ENCODE measurements at regions not wholly inside any gene's neighbourhood (a gene's known extent, or its start where the extent isn't known, plus 50 kb on each side); places are given as distances from the start of the nearest gene placed in this dataset.
A peak's percentile ranks its signal among the peaks of the same experiment; 100 is the strongest.
"Not testable (repeated sequence)": the region's sequence is repeated elsewhere in the genome, so short reads cannot be mapped to it uniquely, and the experiment has no call there.

GRCh38 chr16:29286161-29286560 lies 120.3 kb downstream of the NPIPB11 start:
- not testable (repeated sequence) for H3K27ac ChIP-seq; H3K27me3 ChIP-seq; H3K36me3 ChIP-seq; H3K4me1 ChIP-seq; DNase-seq; H3K4me3 ChIP-seq; H3K9me3 ChIP-seq (replicated peaks)

- DNase-seq, result peak; percentile 39 to 66
These were observed 121.2 kb downstream of the NPIPB11 start for GRCh38 chr16:29285151-29285885.

GRCh38 chr16:29284723-29285122 lies 121.8 kb downstream of the NPIPB11 start:
- DNase-seq, result not testable (repeated sequence)

More at GRCh38 chr16:29285151-29285885, 121.2 kb downstream of the NPIPB11 start:
- H3K27me3 ChIP-seq; H3K9me3 ChIP-seq (replicated peaks); H3K4me1 ChIP-seq; H3K36me3 ChIP-seq: not testable (repeated sequence)
- Histone ChIP-seq H3K27ac (0 out of 2 replicates have a peak overlapping the region, but pooled peaks have one; percentile 12), H3K4me3 (peak overlapping the region; percentile 46)

GRCh38 chr16:29284159-29284558 lies 122.4 kb downstream of the NPIPB11 start:
- H3K9me3 ChIP-seq (replicated peaks); H3K27me3 ChIP-seq; DNase-seq: not testable (repeated sequence)

More at GRCh38 chr16:29284723-29285122, 121.8 kb downstream of the NPIPB11 start:
- not testable (repeated sequence) for H3K4me1 ChIP-seq; H3K27ac ChIP-seq; H3K36me3 ChIP-seq; H3K9me3 ChIP-seq (replicated peaks); H3K27me3 ChIP-seq
- H3K4me3 ChIP-seq, result peak overlapping the region; percentile 46

GRCh38 chr16:29278097-29278871 lies 128.2 kb downstream of the NPIPB11 start:
- not testable (repeated sequence) for DNase-seq

More at GRCh38 chr16:29284159-29284558, 122.4 kb downstream of the NPIPB11 start:
- H3K4me3 ChIP-seq, H3K4me1 ChIP-seq, H3K36me3 ChIP-seq, H3K27ac ChIP-seq: not testable (repeated sequence)

GRCh38 chr16:29276446-29276845 lies 130.1 kb downstream of the NPIPB11 start:
- not testable (repeated sequence) for H3K27ac ChIP-seq; H3K4me1 ChIP-seq; H3K36me3 ChIP-seq; H3K9me3 ChIP-seq (replicated peaks); H3K4me3 ChIP-seq; H3K27me3 ChIP-seq; DNase-seq

More at GRCh38 chr16:29278097-29278871, 128.2 kb downstream of the NPIPB11 start:
- H3K9me3 ChIP-seq (replicated peaks); H3K4me1 ChIP-seq; H3K36me3 ChIP-seq; H3K27me3 ChIP-seq; H3K27ac ChIP-seq; H3K4me3 ChIP-seq: not testable (repeated sequence)

GRCh38 chr16:29274055-29275035 lies 132.2 kb downstream of the NPIPB11 start:
- H3K4me3 ChIP-seq; DNase-seq; H3K36me3 ChIP-seq; H3K9me3 ChIP-seq (replicated peaks); H3K27me3 ChIP-seq; H3K4me1 ChIP-seq; H3K27ac ChIP-seq: not testable (repeated sequence)

- not testable (repeated sequence) for H3K27me3 ChIP-seq; H3K4me3 ChIP-seq; DNase-seq; H3K9me3 ChIP-seq (replicated peaks); H3K36me3 ChIP-seq; H3K27ac ChIP-seq; H3K4me1 ChIP-seq
These were observed 133.0 kb downstream of the NPIPB11 start for GRCh38 chr16:29273298-29274054.

- H3K27me3 ChIP-seq; H3K4me1 ChIP-seq; H3K9me3 ChIP-seq (replicated peaks); H3K4me3 ChIP-seq; DNase-seq; H3K27ac ChIP-seq; H3K36me3 ChIP-seq: not testable (repeated sequence)
These were observed 134.5 kb downstream of the NPIPB11 start for GRCh38 chr16:29271721-29272675.

- not testable (repeated sequence) for H3K4me3 ChIP-seq; DNase-seq; H3K27ac ChIP-seq; H3K9me3 ChIP-seq (replicated peaks); H3K4me1 ChIP-seq; H3K36me3 ChIP-seq; H3K27me3 ChIP-seq
These were observed 135.6 kb downstream of the NPIPB11 start for GRCh38 chr16:29270923-29271322.

GRCh38 chr16:29270033-29270432 lies 136.5 kb downstream of the NPIPB11 start:
- not testable (repeated sequence) for H3K9me3 ChIP-seq (replicated peaks); H3K4me1 ChIP-seq; H3K4me3 ChIP-seq; H3K27me3 ChIP-seq; H3K27ac ChIP-seq; H3K36me3 ChIP-seq; DNase-seq

GRCh38 chr16:29269192-29269811 lies 137.2 kb downstream of the NPIPB11 start:
- H3K27me3 ChIP-seq; H3K36me3 ChIP-seq; DNase-seq; H3K27ac ChIP-seq; H3K4me3 ChIP-seq; H3K9me3 ChIP-seq (replicated peaks); H3K4me1 ChIP-seq: not testable (repeated sequence)

GRCh38 chr16:29268785-29269191 lies 137.7 kb downstream of the NPIPB11 start:
- H3K27me3 ChIP-seq; H3K4me1 ChIP-seq; H3K27ac ChIP-seq; H3K36me3 ChIP-seq; DNase-seq; H3K4me3 ChIP-seq; H3K9me3 ChIP-seq (replicated peaks): not testable (repeated sequence)
